ENCODE measurements at regions not wholly inside any gene's neighbourhood (a gene's known extent, or its start where the extent isn't known, plus 50 kb on each side); places are given as distances from the start of the nearest gene placed in this dataset.

DNA sequence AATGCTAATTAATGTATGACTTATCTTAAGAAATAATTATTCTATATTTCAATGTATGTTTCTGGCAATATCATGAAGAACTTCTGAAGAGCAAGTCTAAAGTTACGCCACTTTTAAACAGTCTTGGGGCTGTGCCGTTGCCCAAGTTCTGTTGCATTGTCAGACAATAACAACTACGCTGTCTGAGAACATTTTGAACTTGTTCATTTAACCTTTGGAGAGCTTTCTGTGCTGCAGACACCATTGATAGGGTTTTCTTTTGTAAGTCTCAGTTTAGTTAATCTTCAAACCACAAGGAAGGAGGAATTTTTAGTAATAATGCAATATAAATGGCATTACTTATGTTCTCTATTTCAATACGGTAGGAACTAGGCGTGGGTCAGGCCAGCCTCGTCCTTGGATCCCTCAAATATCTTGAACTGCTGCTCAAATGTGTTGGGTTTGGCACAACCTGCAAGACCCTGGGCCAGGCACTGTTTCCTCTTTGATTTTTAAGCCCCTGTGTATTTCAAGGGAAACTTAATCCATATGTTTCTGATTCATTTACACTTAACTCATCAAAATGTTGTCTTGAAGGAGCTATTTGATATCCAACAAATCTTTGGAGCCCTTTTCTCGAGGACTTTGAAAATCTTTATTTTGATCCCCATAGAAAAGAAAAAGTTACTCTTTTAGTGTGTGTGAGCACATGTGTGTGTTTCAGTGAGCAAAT is 215.5 kb downstream of the INHBA start:
- TF ChIP-seq, protein P1, sequence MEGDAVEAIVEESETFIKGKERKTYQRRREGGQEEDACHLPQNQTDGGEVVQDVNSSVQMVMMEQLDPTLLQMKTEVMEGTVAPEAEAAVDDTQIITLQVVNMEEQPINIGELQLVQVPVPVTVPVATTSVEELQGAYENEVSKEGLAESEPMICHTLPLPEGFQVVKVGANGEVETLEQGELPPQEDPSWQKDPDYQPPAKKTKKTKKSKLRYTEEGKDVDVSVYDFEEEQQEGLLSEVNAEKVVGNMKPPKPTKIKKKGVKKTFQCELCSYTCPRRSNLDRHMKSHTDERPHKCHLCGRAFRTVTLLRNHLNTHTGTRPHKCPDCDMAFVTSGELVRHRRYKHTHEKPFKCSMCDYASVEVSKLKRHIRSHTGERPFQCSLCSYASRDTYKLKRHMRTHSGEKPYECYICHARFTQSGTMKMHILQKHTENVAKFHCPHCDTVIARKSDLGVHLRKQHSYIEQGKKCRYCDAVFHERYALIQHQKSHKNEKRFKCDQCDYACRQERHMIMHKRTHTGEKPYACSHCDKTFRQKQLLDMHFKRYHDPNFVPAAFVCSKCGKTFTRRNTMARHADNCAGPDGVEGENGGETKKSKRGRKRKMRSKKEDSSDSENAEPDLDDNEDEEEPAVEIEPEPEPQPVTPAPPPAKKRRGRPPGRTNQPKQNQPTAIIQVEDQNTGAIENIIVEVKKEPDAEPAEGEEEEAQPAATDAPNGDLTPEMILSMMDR (IDR thresholded peaks at IDR 0.05; ENCODE audit: control insufficient read depth, insufficient read depth, low read depth, low read length, missing control alignments), result no peak
- no peak overlapping the region for H3K4me3 ChIP-seq (ENCODE audit: control insufficient read depth, low read depth, low read length)
- no peak for DNase-seq (ENCODE audit: low read depth)

DNA sequence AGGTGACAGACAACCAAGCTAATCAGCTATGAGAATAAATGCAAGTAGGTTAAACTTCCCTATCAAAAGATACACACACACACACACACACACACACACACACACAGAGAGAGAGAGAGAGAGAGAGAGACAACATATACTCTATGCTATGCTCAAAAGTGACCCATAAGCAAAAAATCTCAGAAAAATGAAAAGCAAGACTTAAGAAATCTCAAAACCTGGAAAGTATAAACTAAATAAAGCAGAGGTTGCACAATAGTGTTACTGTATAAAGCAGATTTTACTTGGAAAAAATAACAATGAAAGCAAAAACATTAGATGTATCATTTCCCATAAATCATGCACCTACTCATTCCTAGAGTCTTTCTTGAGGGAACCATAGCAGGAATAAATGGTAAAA is 221.5 kb downstream of the INHBA start:
- peak; percentile 34 for DNase-seq (ENCODE audit: low read depth)
- TF ChIP-seq, protein P1 (IDR thresholded peaks at IDR 0.05; ENCODE audit: control insufficient read depth, insufficient read depth, low read depth, low read length, missing control alignments), result no peak
- no peak overlapping the region for H3K4me3 ChIP-seq (ENCODE audit: control insufficient read depth, low read depth, low read length)

DNA sequence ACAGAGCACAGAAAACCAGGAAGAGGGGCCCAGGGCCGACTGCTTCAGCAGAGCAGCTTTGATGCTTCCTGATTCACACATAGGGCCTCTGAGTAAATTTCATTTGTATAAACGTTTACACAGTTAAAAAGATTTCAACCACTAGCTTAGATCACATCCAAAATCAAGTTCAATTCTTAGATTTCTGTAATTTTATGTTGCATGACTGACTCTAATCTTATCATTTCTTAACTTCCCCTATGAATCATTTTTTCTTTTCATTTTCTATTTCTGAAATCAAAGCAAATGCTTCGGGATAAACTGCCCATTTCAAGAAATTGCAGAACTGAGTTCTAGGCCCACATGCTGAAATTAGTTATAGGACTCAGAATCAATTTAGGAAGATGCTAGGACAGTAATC is 224.7 kb downstream of the INHBA start:
- DNase-seq (ENCODE audit: low read depth), result no peak
- TF ChIP-seq, protein P1 (IDR thresholded peaks at IDR 0.05; ENCODE audit: control insufficient read depth, insufficient read depth, low read depth, low read length, missing control alignments), result no peak
- no peak overlapping the region for H3K4me3 ChIP-seq (ENCODE audit: control insufficient read depth, low read depth, low read length)

DNA sequence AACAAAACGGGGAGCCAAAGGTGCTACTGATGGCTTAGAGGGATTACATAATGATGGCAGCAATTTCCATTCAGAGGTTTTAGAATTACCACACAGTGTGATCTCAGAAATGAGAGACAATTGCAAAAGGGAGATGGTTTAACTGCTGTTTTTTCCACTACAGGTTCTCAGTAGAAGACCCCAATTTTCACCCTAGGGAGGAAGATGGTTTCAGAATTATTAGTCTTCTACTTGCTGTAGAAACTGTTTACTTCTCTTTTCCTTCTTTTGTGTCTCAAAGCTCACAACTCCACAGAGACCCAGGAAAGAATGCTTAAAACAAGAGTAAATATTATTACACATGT is 226.5 kb downstream of the INHBA start:
- TF ChIP-seq, protein P1 (IDR thresholded peaks at IDR 0.05; ENCODE audit: control insufficient read depth, insufficient read depth, low read depth, low read length, missing control alignments), result no peak
- DNase-seq (ENCODE audit: low read depth), result no peak
- H3K4me3 ChIP-seq (ENCODE audit: control insufficient read depth, low read depth, low read length), result no peak overlapping the region

DNA sequence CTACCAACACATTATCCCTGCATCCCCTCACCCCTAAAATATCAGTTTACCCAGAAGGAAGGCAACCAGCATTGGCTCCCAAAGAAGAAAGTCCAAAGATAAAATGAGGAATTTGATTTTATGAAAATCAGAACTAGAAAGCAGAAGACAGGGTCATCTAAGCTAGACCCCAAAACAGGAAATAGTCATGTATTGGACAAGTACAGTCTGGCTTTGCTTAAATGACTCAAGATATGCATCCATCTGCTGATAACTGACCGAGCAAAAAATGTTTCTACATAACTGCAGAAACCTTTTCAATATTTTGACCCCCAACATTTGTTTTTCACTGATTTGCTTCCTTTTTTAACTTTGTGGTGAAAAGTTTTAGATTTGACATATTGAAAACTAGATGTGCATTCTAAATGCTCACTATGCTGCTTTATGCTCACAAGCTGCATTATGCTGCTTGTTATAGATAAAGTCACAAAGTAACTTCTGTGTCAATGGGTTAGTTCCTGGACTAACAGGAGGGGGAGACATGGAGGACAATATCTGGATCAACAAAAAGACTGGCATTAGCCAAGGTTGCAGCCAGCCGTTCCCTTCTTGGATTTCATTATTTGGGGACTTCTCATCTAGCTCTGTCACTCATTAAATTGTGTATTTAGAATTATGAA is 227.0 kb downstream of the INHBA start:
- no peak for DNase-seq (ENCODE audit: low read depth)
- TF ChIP-seq, protein P1 (IDR thresholded peaks at IDR 0.05; ENCODE audit: control insufficient read depth, insufficient read depth, low read depth, low read length, missing control alignments), result no peak
- H3K4me3 ChIP-seq (ENCODE audit: control insufficient read depth, low read depth, low read length), result no peak overlapping the region

DNA sequence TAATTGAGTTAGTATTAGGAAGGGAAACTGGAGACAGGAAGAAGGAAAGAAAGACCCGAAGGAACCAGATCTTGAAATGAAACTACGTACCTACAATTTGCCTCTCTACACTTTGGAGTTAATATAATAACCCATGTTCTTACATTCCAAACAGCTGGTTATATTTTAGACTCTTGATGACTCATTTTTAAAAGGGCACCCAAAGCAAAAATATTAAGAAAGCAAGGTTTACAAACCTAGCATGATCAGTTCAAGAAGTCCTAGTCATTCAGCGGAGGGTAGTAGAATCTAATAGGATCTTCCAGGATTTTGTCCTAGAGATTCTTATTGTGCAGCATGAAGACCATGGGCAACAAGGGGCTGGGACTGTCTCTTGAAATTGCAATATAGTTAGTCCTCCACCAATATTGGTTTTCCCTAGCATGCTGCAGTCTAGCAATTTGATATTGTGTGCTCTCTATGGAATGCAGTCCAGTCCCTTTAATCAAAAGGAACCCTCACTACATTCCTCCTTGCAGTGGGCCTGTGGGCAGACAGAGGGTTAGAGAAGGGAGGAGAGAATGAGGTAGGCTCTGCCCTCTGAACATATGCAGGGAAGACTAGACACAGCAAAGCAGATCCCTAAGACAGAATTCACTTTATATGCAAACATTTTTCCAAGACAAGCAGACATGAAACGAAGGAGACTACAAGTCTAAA is 230.3 kb downstream of the INHBA start:
- no peak for DNase-seq (ENCODE audit: low read depth)
- TF ChIP-seq, protein P1 (IDR thresholded peaks at IDR 0.05; ENCODE audit: control insufficient read depth, insufficient read depth, low read depth, low read length, missing control alignments), result no peak
- no peak overlapping the region for H3K4me3 ChIP-seq (ENCODE audit: control insufficient read depth, low read depth, low read length)

All from AG09309 (cell line).